B cell (primary cell): ENCODE measurements at regions not wholly inside any gene's neighbourhood (a gene's known extent, or its start where the extent isn't known, plus 50 kb on each side); places are given as distances from the start of the nearest gene placed in this dataset.

Source experiments
- ATAC-seq: fragments of 200-7000 bp; cut with Tn5 transposase; one replicate; pipeline ENCODE4 v1.10.0; 2021; ENCODE audit warnings: low read depth, mild to moderate bottlenecking, moderate number of reproducible peaks, moderate library complexity
- CTCF ChIA-PET: fragments of 350-600 bp; sonication (Branson Sonifier 250); formaldehyde crosslinking; loops from one replicate; lab custom pipeline; 2021; ENCODE audit warnings: antibody characterized with exemption, inconsistent platforms; lab: Charles Lee
- POLR2A ChIA-PET: fragments of 350-600 bp; sonication (Branson Sonifier 250); formaldehyde crosslinking; loops from one replicate; lab custom pipeline; 2021; ENCODE audit warnings: antibody characterized with exemption; lab: Charles Lee
- DNase-seq: peaks from one replicate; pipeline ENCODE4 v3.0.0; 2013
- H2AFZ ChIP-seq: 2 replicates; pipeline ENCODE4 v1.6.1; 2012; ENCODE audit warnings: mild to moderate bottlenecking, low read depth, low read length; ENCODE audit not compliant: insufficient read depth, poor library complexity, severe bottlenecking
- H3K27ac ChIP-seq, 2 donors: 1 replicate in 1 of 2; 2 replicates in 1 of 2; pipeline ENCODE4 v1.5.1; 2012 to 2013; ENCODE audit warnings: low read length in 2 of 2, mild to moderate bottlenecking in 2 of 2, moderate library complexity in 1 of 2
- H3K27me3 ChIP-seq, 4 experiments: fragments of 200-600 bp in 1 of 4; sonication (generic) in 1 of 4; replicated peaks in 1 of 4; 1 replicate in 2 of 4; 2 replicates in 2 of 4; pipeline versions ENCODE4 v1.6.1 to v1.7.0; 2013 to 2016; ENCODE audit warnings: low read length in 3 of 4, mild to moderate bottlenecking in 2 of 4, mixed read lengths in 1 of 4, moderate library complexity in 1 of 4; ENCODE audit not compliant: insufficient read depth in 4 of 4, control insufficient read depth in 3 of 4; ENCODE audit errors: control extremely low read depth in 1 of 4
- H3K36me3 ChIP-seq, 2 experiments: replicated peaks in 1 of 2; 1 replicate in 1 of 2; 2 replicates in 1 of 2; pipeline versions ENCODE4 v1.6.1 to v1.7.1; 2013; ENCODE audit warnings: low read length in 1 of 2; ENCODE audit not compliant: insufficient read depth in 2 of 2, control insufficient read depth in 1 of 2; ENCODE audit errors: control extremely low read depth in 1 of 2, extremely low read depth in 1 of 2
- H3K4me1 ChIP-seq, 2 donors: fragments of 200-600 bp in 1 of 2; sonication (generic) in 1 of 2; 1 replicate in 1 of 2; 2 replicates in 1 of 2; pipeline versions ENCODE4 v1.5.1 to v1.6.1; 2013 to 2017; ENCODE audit warnings: low read length in 2 of 2; ENCODE audit not compliant: control insufficient read depth in 2 of 2, insufficient read depth in 2 of 2
- H3K4me2 ChIP-seq: replicated peaks from 2 replicates; pipeline ENCODE3; 2012; ENCODE audit warnings: mild to moderate bottlenecking, low read depth, low read length; ENCODE audit not compliant: poor library complexity, severe bottlenecking
- H3K4me3 ChIP-seq, 5 experiments: fragments of 200-600 bp in 1 of 5; sonication (generic) in 1 of 5; 1 replicate in 3 of 5; 2 replicates in 2 of 5; pipeline versions ENCODE4 v1.5.1 to v1.7.0; 2011 to 2016; ENCODE audit warnings: low read length in 4 of 5, mild to moderate bottlenecking in 4 of 5, low read depth in 2 of 5, control low read depth in 1 of 5, moderate library complexity in 1 of 5; ENCODE audit not compliant: insufficient read depth in 1 of 5; ENCODE audit errors: control extremely low read depth in 1 of 5, extremely low read depth in 1 of 5
- H3K79me2 ChIP-seq: fragments of 200-600 bp; sonication (generic); one replicate; pipeline ENCODE4 v1.6.0; 2016; ENCODE audit warnings: low read length; ENCODE audit not compliant: control insufficient read depth, insufficient read depth
- H3K9ac ChIP-seq: fragments of 200-600 bp; sonication (generic); 2 replicates; pipeline ENCODE4 v1.6.1; 2017; ENCODE audit warnings: mild to moderate bottlenecking, low read length, moderate library complexity
- H3K9me3 ChIP-seq, 3 donors: one replicate each; pipeline versions ENCODE4 v1.6.1 to v1.7.1; 2013; ENCODE audit warnings: low read length in 2 of 3; ENCODE audit not compliant: control insufficient read depth in 2 of 3, insufficient read depth in 1 of 3; ENCODE audit errors: control extremely low read depth in 1 of 3
- H4K20me1 ChIP-seq: 2 replicates; pipeline ENCODE4 v1.6.0; 2012; ENCODE audit warnings: mild to moderate bottlenecking, low read length; ENCODE audit not compliant: insufficient read depth, control insufficient read depth, poor library complexity, severe bottlenecking
- H3K27ac Mint-ChIP-seq: one replicate; pipeline ENCODE4 v1.8.0; 2021; ENCODE audit warnings: mixed read lengths
- H3K27me3 Mint-ChIP-seq: one replicate; pipeline ENCODE4 v1.8.0; 2021; ENCODE audit warnings: mixed read lengths
- H3K4me1 Mint-ChIP-seq: one replicate; pipeline ENCODE4 v1.8.0; 2021; ENCODE audit warnings: mixed read lengths
- H3K4me3 Mint-ChIP-seq: one replicate; pipeline ENCODE4 v1.8.0; 2021; ENCODE audit warnings: mixed read lengths
- H3K9me3 Mint-ChIP-seq: one replicate; pipeline ENCODE4 v1.8.0; 2022; ENCODE audit warnings: mixed read lengths; ENCODE audit not compliant: insufficient read depth
- EZH2 ChIP-seq: IDR thresholded peaks from 2 replicates; pipeline ENCODE4 v1.6.1; 2012; ENCODE audit warnings: borderline replicate concordance, low read depth, mild to moderate bottlenecking, moderate library complexity, low read length; ENCODE audit not compliant: insufficient read depth, poor library complexity, severe bottlenecking
- WGBS: methylation state at CpG from one replicate; pipeline ENCODE4 v1.1.5; 2013; ENCODE audit warnings: missing lambda C conversion rate; ENCODE audit not compliant: insufficient coverage; 5-methylcytosine and 5-hydroxymethylcytosine counted together
- intact Hi-C: fragments of 100-400 bp; cut with micrococcal nuclease; formaldehyde crosslinking; loops from one replicate; pipeline ENCODE4 v1.10.0; 2022
- TF ChIP-seq, protein P1 (sequence below): fragments of 200-600 bp; IDR thresholded peaks from one replicate; pipeline ENCODE4 v1.8.0; 2022; ENCODE audit warnings: antibody characterized with exemption, mild to moderate bottlenecking

DNA sequence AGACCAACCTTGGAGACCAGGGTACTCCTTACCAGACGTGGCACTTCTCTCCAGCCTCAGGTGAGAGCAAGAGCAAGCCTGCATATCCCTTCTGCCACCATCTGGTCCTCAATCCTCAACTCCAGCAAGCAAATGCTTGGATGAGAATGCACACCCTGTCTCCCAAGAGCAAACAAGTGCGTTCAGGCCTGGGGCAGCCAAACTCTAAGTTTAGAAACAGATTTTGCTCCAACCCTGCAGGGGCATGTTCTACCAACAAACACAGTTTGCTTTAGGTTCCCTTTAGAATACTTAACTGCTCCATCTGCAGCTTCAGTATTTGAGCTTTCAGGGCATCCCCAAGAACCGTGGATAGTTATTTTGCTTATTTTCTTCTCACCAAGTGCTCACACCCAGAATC is 55.9 kb upstream of the FICD start:
- no peak for TF ChIP-seq EZH2
- TF ChIP-seq, protein P1, sequence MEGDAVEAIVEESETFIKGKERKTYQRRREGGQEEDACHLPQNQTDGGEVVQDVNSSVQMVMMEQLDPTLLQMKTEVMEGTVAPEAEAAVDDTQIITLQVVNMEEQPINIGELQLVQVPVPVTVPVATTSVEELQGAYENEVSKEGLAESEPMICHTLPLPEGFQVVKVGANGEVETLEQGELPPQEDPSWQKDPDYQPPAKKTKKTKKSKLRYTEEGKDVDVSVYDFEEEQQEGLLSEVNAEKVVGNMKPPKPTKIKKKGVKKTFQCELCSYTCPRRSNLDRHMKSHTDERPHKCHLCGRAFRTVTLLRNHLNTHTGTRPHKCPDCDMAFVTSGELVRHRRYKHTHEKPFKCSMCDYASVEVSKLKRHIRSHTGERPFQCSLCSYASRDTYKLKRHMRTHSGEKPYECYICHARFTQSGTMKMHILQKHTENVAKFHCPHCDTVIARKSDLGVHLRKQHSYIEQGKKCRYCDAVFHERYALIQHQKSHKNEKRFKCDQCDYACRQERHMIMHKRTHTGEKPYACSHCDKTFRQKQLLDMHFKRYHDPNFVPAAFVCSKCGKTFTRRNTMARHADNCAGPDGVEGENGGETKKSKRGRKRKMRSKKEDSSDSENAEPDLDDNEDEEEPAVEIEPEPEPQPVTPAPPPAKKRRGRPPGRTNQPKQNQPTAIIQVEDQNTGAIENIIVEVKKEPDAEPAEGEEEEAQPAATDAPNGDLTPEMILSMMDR = no peak
- no peaks in the 10 kb centered on the region for H3K4me1 ChIP-seq
- H3K27me3 ChIP-seq = peaks cover 0 to 13% (median 2%) of the 10 kb centered on the region in 4 experiments
- no peaks in the 10 kb centered on the region for H3K4me1 Mint-ChIP-seq
- H3K4me2 ChIP-seq = no peak overlapping the region
- 33% methylated on average over 2 of the region's 3 CpGs for whole genome bisulfite sequencing
- no peak overlapping the region for H3K27ac ChIP-seq
- H3K36me3 ChIP-seq = no peaks in the 10 kb centered on the region
- CTCF ChIA-PET = interaction anchor here (1.5 kb wide), 1 partner anchor 10 kb away, joined by 5 read pairs; no protein-coding TSS in a partner anchor
- no peak overlapping the region for H3K27ac Mint-ChIP-seq
- no peaks in the 10 kb centered on the region for H3K9me3 ChIP-seq
- H2AFZ ChIP-seq = no peak overlapping the region
- no peaks in the 10 kb centered on the region for H3K9me3 Mint-ChIP-seq
- H3K27me3 Mint-ChIP-seq = peaks cover 47% of the 10 kb centered on the region
- H3K79me2 ChIP-seq = no peaks in the 10 kb centered on the region
- intact Hi-C loops = no loop called here
- DNase-seq (no peak), ATAC-seq (no peak)
- no peak overlapping the region for H3K4me3 ChIP-seq
- H4K20me1 ChIP-seq = no peaks in the 10 kb centered on the region
- no peak overlapping the region for H3K9ac ChIP-seq
- H3K4me3 Mint-ChIP-seq = no peak overlapping the region
- POLR2A ChIA-PET = no interaction called here

- DNase-seq = no peak
- no peak overlapping the region for H3K27ac ChIP-seq
- intact Hi-C loops = no loop called here
- ATAC-seq = no peak
- H3K4me3 ChIP-seq = no peak overlapping the region
- H3K79me2 ChIP-seq = no peaks in the 10 kb centered on the region
- peaks cover 0 to 17% (median 2%) of the 10 kb centered on the region in 4 experiments for H3K27me3 ChIP-seq
- peaks cover 40% of the 10 kb centered on the region for H3K27me3 Mint-ChIP-seq
- 46% methylated on average over 3 of the region's 7 CpGs for WGBS
- H3K9me3 Mint-ChIP-seq = no peaks in the 10 kb centered on the region
- no peaks in the 10 kb centered on the region for H4K20me1 ChIP-seq
- H3K36me3 ChIP-seq = no peaks in the 10 kb centered on the region
- no peak for TF ChIP-seq EZH2
- TF ChIP-seq, protein P1 = no peak
- no peak overlapping the region for H3K9ac ChIP-seq
- no peaks in the 10 kb centered on the region for H3K9me3 ChIP-seq
- H2AFZ ChIP-seq = no peak overlapping the region
- ChIA-PET POLR2A (no interaction called here), CTCF (interaction anchor here (0.9 to 1.5 kb wide), 4 partner anchors 13 to 367 kb away, joined by 3 to 4 read pairs (median 4); no protein-coding TSS in a partner anchor)
- H3K27ac Mint-ChIP-seq = no peak overlapping the region
- H3K4me3 Mint-ChIP-seq = no peak overlapping the region
- no peak overlapping the region for H3K4me2 ChIP-seq
- H3K4me1 ChIP-seq = no peaks in the 10 kb centered on the region
- H3K4me1 Mint-ChIP-seq = no peaks in the 10 kb centered on the region
Measured at GRCh38 chr12:108457734-108458361, 57.2 kb upstream of the FICD start.
